Neural cell (in vitro differentiated cells): ENCODE measurements at regions not wholly inside any gene's neighbourhood (a gene's known extent, or its start where the extent isn't known, plus 50 kb on each side); places are given as distances from the start of the nearest gene placed in this dataset.

ENCODE experiments used
- EP300 ChIP-seq: fragments of 450-650 bp; conservative IDR thresholded peaks from 2 replicates; pipeline ENCODE4 v1.6.1; 2014; ENCODE audit warnings: antibody characterized with exemption, mild to moderate bottlenecking, moderate library complexity; ENCODE audit not compliant: poor library complexity, severe bottlenecking
- EZH2 ChIP-seq: fragments of 200-600, 300-800 bp; shearing (Covaris generic), sonication (generic); IDR thresholded peaks from 2 replicates; pipeline ENCODE4 v1.6.1; 2014; ENCODE audit warnings: antibody characterized with exemption, low read length, borderline replicate concordance, mild to moderate bottlenecking; ENCODE audit not compliant: insufficient read depth, poor library complexity, severe bottlenecking
- POLR2AphosphoS5 ChIP-seq: IDR thresholded peaks from 2 replicates; pipeline ENCODE4 v1.6.1; 2012
- RAD21 ChIP-seq: fragments of 450-650 bp; conservative IDR thresholded peaks from 2 replicates; pipeline ENCODE4 v1.6.1; 2014; ENCODE audit warnings: antibody characterized with exemption, mild to moderate bottlenecking, moderate library complexity
- TF ChIP-seq, protein P1 (sequence below): fragments of 450-650 bp; IDR thresholded peaks from 2 replicates; pipeline ENCODE4 v1.5.1; 2014; ENCODE audit warnings: antibody characterized with exemption, mild to moderate bottlenecking, moderate library complexity; ENCODE audit not compliant: poor library complexity, severe bottlenecking
- TF ChIP-seq, protein P2 (sequence below): IDR thresholded peaks from 2 replicates; pipeline ENCODE4 v1.6.1; 2012; ENCODE audit warnings: borderline replicate concordance

DNA sequence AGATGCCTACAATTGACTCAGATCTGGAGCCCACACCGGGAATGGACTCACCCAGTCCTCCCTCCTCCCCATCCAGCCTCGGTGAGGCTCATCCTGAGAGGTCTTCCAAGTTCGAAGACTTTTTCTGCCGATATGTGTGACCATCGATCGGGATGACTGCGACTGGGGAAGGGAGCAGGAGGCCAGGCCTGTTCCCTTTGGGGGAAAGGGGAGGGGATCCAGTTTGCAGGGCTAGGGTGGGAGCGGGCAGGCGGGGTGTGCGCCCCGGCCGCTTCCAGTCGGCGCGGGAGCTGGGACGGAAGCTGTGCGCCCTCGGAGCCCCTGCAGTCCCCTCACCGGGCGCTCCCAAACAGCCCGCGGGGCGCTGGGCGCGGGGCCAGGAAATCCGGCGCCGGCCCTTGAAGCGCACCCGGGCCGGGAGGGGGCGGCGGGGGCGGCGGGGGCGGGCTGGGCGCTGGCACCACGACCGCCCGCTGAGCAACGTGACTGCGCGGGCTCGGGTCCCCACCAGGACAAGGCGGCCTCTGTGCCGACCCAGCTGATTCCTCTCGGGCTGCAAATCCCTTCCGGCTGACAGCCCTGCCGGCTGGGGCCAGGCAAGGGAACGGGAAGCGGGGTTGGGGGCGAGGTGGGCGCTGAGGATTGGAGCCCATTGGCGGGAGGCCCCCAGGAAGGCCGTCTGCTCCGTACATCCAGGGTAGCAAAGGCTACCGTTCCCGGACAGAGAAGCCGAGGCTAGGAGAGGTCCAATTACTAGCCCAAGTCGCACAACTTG, 103.9 kb downstream of the EBNA1BP2 start:
- TF ChIP-seq POLR2AphosphoS5: no peak
- no peak for TF ChIP-seq RAD21
- TF ChIP-seq, protein P1, sequence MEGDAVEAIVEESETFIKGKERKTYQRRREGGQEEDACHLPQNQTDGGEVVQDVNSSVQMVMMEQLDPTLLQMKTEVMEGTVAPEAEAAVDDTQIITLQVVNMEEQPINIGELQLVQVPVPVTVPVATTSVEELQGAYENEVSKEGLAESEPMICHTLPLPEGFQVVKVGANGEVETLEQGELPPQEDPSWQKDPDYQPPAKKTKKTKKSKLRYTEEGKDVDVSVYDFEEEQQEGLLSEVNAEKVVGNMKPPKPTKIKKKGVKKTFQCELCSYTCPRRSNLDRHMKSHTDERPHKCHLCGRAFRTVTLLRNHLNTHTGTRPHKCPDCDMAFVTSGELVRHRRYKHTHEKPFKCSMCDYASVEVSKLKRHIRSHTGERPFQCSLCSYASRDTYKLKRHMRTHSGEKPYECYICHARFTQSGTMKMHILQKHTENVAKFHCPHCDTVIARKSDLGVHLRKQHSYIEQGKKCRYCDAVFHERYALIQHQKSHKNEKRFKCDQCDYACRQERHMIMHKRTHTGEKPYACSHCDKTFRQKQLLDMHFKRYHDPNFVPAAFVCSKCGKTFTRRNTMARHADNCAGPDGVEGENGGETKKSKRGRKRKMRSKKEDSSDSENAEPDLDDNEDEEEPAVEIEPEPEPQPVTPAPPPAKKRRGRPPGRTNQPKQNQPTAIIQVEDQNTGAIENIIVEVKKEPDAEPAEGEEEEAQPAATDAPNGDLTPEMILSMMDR: no peak
- TF ChIP-seq, protein P2, sequence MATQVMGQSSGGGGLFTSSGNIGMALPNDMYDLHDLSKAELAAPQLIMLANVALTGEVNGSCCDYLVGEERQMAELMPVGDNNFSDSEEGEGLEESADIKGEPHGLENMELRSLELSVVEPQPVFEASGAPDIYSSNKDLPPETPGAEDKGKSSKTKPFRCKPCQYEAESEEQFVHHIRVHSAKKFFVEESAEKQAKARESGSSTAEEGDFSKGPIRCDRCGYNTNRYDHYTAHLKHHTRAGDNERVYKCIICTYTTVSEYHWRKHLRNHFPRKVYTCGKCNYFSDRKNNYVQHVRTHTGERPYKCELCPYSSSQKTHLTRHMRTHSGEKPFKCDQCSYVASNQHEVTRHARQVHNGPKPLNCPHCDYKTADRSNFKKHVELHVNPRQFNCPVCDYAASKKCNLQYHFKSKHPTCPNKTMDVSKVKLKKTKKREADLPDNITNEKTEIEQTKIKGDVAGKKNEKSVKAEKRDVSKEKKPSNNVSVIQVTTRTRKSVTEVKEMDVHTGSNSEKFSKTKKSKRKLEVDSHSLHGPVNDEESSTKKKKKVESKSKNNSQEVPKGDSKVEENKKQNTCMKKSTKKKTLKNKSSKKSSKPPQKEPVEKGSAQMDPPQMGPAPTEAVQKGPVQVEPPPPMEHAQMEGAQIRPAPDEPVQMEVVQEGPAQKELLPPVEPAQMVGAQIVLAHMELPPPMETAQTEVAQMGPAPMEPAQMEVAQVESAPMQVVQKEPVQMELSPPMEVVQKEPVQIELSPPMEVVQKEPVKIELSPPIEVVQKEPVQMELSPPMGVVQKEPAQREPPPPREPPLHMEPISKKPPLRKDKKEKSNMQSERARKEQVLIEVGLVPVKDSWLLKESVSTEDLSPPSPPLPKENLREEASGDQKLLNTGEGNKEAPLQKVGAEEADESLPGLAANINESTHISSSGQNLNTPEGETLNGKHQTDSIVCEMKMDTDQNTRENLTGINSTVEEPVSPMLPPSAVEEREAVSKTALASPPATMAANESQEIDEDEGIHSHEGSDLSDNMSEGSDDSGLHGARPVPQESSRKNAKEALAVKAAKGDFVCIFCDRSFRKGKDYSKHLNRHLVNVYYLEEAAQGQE: no peak
- TF ChIP-seq EZH2: no peak
- no peak for TF ChIP-seq EP300
